ENCODE measurements at regions not wholly inside any gene's neighbourhood (a gene's known extent, or its start where the extent isn't known, plus 50 kb on each side); places are given as distances from the start of the nearest gene placed in this dataset.
"Not testable (repeated sequence)": the region's sequence is repeated elsewhere in the genome, so short reads cannot be mapped to it uniquely, and the experiment has no call there.

GRCh38 chr9:86577420-86578333, 223.5 kb upstream of the TUT7 start:
- TF ChIP-seq CTCF (IDR thresholded peaks at IDR 0.05; ENCODE audit: low read length, missing control alignments): no peak
- DNase-seq (ENCODE audit: low read depth): no peak
- H3K4me3 ChIP-seq (replicated peaks; ENCODE audit: low read depth, low read length): no peak overlapping the region

GRCh38 chr9:86575825-86576525, 221.8 kb upstream of the TUT7 start:
- DNase-seq (ENCODE audit: low read depth): peak; percentile 7
- no peak for TF ChIP-seq CTCF (IDR thresholded peaks at IDR 0.05; ENCODE audit: low read length, missing control alignments)
- no peak overlapping the region for H3K4me3 ChIP-seq (replicated peaks; ENCODE audit: low read depth, low read length)

DNA sequence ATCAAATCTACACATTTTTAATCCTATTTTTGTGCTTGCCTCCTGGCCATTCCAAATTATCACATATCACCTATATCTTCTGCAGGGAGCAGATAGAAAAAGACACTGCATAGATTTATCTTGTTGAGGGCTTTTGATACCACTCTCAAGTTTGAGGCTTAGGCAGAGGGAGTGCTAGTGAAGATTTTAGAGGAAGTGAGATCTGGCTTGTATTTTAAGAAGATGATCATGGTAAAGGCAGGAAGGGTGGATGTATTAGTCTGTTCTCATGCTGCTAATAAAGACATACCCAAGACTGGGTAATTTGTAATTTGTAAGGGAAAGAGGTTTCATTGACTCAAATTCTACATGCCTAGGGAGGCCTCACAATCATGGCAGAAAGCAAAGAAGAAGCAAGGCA, 220.9 kb upstream of the TUT7 start:
- no peak for DNase-seq (ENCODE audit: low read depth)
- no peak for TF ChIP-seq CTCF (IDR thresholded peaks at IDR 0.05; ENCODE audit: low read length, missing control alignments)
- no peak overlapping the region for H3K4me3 ChIP-seq (replicated peaks; ENCODE audit: low read depth, low read length)

DNA sequence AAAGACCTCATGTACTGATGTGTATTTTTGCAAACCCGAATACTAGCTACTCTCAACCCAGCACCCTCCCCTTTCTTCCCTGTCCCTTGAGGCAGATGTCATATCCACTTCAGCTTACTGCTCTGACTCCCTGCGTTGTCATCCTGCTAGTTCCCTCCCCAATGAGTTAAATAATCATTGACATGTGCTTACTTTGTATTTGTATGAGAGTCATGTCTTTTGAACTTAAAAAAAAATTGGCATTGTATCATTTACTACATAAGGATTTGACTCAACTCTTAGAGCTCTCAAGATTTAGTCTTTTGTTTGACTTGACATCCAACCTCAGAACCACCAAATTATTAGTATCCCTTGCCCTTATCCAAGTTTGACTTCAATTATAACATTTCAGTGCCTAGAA, 219.7 kb upstream of the TUT7 start:
- no peak for TF ChIP-seq CTCF (IDR thresholded peaks at IDR 0.05; ENCODE audit: low read length, missing control alignments)
- H3K4me3 ChIP-seq (replicated peaks; ENCODE audit: low read depth, low read length): no peak overlapping the region
- DNase-seq (ENCODE audit: low read depth): no peak

DNA sequence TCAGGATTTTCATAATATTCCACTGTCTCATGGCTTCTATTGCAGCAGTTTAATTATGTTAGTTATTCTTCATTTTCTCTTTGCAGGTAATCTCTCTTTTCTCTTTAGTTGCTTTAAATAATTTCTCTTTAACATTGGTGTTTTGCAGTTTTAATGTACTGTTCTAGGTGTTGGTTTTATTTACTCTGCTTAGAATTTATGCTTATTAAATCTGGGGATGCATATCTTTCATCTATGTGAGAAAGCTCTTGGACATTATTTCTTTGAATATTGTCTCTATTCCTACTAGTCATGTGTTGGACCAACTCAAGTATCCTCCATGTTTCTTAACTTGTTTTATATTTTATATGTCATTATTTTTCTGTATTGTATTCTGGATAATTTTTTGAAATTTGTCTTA, 218.7 kb upstream of the TUT7 start:
- no peak overlapping the region for H3K4me3 ChIP-seq (replicated peaks; ENCODE audit: low read depth, low read length)
- no peak for DNase-seq (ENCODE audit: low read depth)
- TF ChIP-seq CTCF (IDR thresholded peaks at IDR 0.05; ENCODE audit: low read length, missing control alignments): no peak

- DNase-seq (ENCODE audit: low read depth): not testable (repeated sequence)
Measured at GRCh38 chr9:86565603-86566002, 211.4 kb upstream of the TUT7 start.

DNA sequence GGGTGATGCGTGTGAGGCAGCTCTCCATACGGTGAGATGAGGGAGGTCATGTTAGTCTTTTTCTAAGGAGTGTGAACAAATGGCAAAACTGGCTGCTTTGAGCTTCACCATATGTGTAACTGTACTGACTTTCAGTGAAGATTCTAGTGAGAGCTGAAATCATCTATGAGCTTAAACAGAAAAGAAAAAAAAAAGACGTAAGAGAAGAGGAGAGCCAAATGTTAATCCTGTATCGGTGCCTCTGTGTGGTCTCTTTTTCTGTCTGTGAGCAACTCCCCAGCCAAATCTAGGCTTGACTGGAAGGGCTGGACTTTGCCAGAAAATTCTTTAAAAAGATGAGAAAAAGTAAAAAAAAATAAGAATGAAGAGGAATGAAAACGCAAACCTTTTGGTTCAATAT, 209.7 kb upstream of the TUT7 start:
- TF ChIP-seq CTCF (IDR thresholded peaks at IDR 0.05; ENCODE audit: low read length, missing control alignments): no peak
- no peak overlapping the region for H3K4me3 ChIP-seq (replicated peaks; ENCODE audit: low read depth, low read length)
- no peak for DNase-seq (ENCODE audit: low read depth)

More at GRCh38 chr9:86565603-86566002, 211.4 kb upstream of the TUT7 start:
- H3K4me3 ChIP-seq (replicated peaks; ENCODE audit: low read depth, low read length): not testable (repeated sequence)

All from fibroblast of pulmonary artery (primary cell).